ENCODE measurements at regions not wholly inside any gene's neighbourhood (a gene's known extent, or its start where the extent isn't known, plus 50 kb on each side); places are given as distances from the start of the nearest gene placed in this dataset.
A peak's percentile ranks its signal among the peaks of the same experiment; 100 is the strongest.

GRCh38 chr9:1598270-1598669 lies 416.9 kb upstream of the SMARCA2 start:
- peak; percentile 68 for DNase-seq

- no peak for DNase-seq
Measured at GRCh38 chr9:1599961-1600360, 415.2 kb upstream of the SMARCA2 start.

- peak; percentile 70 for DNase-seq
Measured at GRCh38 chr9:1604942-1605560, 410.1 kb upstream of the SMARCA2 start.

- no peak for DNase-seq
Measured at GRCh38 chr9:1606253-1606652, 408.9 kb upstream of the SMARCA2 start.

GRCh38 chr9:1612886-1613285 lies 402.3 kb upstream of the SMARCA2 start:
- no peak for DNase-seq

GRCh38 chr9:1617419-1617818 lies 397.7 kb upstream of the SMARCA2 start:
- DNase-seq, result no peak

- no peak for DNase-seq
Measured at GRCh38 chr9:1619915-1620710, 395.0 kb upstream of the SMARCA2 start.

- no peak for DNase-seq
Measured at GRCh38 chr9:1637401-1637800, 377.7 kb upstream of the SMARCA2 start.

- DNase-seq, result no peak
Measured at GRCh38 chr9:1639166-1639565, 376.0 kb upstream of the SMARCA2 start.

GRCh38 chr9:1647776-1648175 lies 367.4 kb upstream of the SMARCA2 start:
- no peak for DNase-seq

GRCh38 chr9:1653282-1653681 lies 361.9 kb upstream of the SMARCA2 start:
- DNase-seq, result no peak

- no peak for DNase-seq
Measured at GRCh38 chr9:1658661-1659362, 356.3 kb upstream of the SMARCA2 start.

GRCh38 chr9:1659363-1659690 lies 355.8 kb upstream of the SMARCA2 start:
- DNase-seq, result no peak

GRCh38 chr9:1668441-1668840 lies 346.7 kb upstream of the SMARCA2 start:
- no peak for DNase-seq

- no peak for DNase-seq
Measured at GRCh38 chr9:1673300-1673699, 341.8 kb upstream of the SMARCA2 start.

- no peak for DNase-seq
Measured at GRCh38 chr9:1676771-1677170, 338.4 kb upstream of the SMARCA2 start.

- no peak for DNase-seq
Measured at GRCh38 chr9:1683951-1684350, 331.2 kb upstream of the SMARCA2 start.

- no peak for DNase-seq
Measured at GRCh38 chr9:1698991-1699390, 316.2 kb upstream of the SMARCA2 start.

- no peak for DNase-seq
Measured at GRCh38 chr9:1701113-1701512, 314.0 kb upstream of the SMARCA2 start.

GRCh38 chr9:1702701-1703100 lies 312.4 kb upstream of the SMARCA2 start:
- no peak for DNase-seq

GRCh38 chr9:1707291-1707690 lies 307.9 kb upstream of the SMARCA2 start:
- DNase-seq, result peak; percentile 29

- DNase-seq, result peak; percentile 18
Measured at GRCh38 chr9:1708219-1708618, 306.9 kb upstream of the SMARCA2 start.

- no peak for DNase-seq
Measured at GRCh38 chr9:1709347-1709746, 305.8 kb upstream of the SMARCA2 start.

GRCh38 chr9:1712861-1713450 lies 302.2 kb upstream of the SMARCA2 start:
- no peak for DNase-seq
